NB4 (cell line): ENCODE measurements at regions not wholly inside any gene's neighbourhood (a gene's known extent, or its start where the extent isn't known, plus 50 kb on each side); places are given as distances from the start of the nearest gene placed in this dataset.

Source experiments
- DNase-seq: peaks from one replicate; pipeline ENCODE4 v3.0.0; 2010; ENCODE audit warnings: low read depth
- H3K4me3 ChIP-seq: one replicate; pipeline ENCODE4 v1.5.1; 2011; ENCODE audit warnings: mild to moderate bottlenecking, low read depth, low read length, moderate library complexity
- MYC ChIP-seq: IDR thresholded peaks from 2 replicates; pipeline ENCODE4 v1.6.1; 2011; ENCODE audit warnings: low read depth, low read length
- POLR2A ChIP-seq: IDR thresholded peaks from 2 replicates; pipeline ENCODE4 v1.6.1; 2011; ENCODE audit warnings: mild to moderate bottlenecking; ENCODE audit not compliant: insufficient read length; ENCODE audit errors: extremely low read depth
- TF ChIP-seq, protein P1 (sequence below): IDR thresholded peaks from 2 replicates; pipeline ENCODE4 v1.6.1; 2011; ENCODE audit warnings: low read depth, low read length
- TF ChIP-seq, protein P2 (sequence below): IDR thresholded peaks from one replicate; pipeline ENCODE4 v1.5.1; 2012; ENCODE audit warnings: low read depth, low read length

DNA sequence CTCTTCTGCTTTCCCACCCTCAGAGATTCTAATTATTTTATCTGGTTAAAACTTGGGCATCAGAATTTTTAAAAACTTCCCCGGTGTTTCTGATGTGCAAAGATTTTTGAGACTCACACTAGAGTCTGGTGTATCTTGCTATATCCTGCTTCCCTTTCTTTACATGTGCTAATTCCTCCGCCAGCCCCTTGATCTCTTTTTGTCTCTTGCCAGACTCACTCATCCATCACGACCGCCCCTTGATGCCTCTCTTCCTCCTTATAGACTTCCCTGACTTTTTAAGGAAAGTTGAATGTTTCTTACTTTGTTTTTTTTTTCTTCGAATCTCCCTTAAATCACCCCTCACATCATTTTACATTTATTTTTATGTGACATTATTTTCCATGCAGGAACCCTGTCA, 274.9 kb upstream of the PITX2 start:
- DNase-seq: no peak
- H3K4me3 ChIP-seq: no peak overlapping the region
- TF ChIP-seq MYC: no peak

DNA sequence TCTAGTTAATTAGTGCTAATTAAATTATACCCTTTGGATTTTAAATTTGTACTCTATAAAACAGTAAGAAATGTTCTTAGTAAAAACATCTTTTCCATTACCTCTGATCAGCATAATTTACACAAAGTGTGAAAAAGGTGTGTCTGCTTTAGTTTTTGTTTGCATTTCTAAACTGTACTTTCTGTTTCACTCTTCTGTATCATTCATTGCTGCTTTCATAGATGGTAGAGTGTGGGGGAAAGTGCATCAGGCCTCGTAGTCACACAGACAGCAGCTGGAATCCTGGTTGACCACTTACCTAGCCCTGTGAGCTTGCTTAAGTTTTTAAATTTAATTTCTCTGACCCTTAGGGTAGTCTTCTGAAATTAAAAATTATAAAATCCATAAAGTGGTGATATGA, 275.4 kb upstream of the PITX2 start:
- no peak for DNase-seq
- TF ChIP-seq, protein P1, sequence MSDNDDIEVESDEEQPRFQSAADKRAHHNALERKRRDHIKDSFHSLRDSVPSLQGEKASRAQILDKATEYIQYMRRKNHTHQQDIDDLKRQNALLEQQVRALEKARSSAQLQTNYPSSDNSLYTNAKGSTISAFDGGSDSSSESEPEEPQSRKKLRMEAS: no peak
- TF ChIP-seq MYC (no peak), POLR2A (no peak)
- TF ChIP-seq, protein P2, sequence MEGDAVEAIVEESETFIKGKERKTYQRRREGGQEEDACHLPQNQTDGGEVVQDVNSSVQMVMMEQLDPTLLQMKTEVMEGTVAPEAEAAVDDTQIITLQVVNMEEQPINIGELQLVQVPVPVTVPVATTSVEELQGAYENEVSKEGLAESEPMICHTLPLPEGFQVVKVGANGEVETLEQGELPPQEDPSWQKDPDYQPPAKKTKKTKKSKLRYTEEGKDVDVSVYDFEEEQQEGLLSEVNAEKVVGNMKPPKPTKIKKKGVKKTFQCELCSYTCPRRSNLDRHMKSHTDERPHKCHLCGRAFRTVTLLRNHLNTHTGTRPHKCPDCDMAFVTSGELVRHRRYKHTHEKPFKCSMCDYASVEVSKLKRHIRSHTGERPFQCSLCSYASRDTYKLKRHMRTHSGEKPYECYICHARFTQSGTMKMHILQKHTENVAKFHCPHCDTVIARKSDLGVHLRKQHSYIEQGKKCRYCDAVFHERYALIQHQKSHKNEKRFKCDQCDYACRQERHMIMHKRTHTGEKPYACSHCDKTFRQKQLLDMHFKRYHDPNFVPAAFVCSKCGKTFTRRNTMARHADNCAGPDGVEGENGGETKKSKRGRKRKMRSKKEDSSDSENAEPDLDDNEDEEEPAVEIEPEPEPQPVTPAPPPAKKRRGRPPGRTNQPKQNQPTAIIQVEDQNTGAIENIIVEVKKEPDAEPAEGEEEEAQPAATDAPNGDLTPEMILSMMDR: no peak
- H3K4me3 ChIP-seq: no peak overlapping the region

DNA sequence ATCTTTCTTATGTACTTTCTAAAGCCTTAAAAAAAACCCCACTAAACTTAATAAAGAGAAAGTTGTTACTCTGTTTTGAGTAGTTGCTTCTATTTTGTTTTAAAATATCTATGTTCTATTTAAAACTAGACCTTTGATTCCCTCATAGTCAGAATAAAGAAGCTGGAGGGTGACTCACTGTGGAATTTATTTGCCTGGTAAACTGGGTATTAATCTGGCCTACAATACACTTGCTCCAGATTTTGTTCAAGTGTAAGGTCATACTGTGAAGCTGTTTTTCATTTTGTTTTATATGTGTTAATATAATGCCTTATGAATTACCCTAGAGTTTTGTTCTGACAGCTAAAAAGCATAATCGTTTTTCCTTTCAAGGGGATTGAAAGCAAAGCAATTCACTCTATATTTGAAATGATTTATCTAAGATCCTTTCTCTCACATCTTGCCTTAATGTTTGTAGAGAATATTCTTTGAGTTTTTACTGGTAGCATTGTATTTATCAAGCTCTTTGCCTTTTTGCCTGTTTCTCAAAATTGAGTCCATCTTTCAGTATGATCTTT, 277.4 kb upstream of the PITX2 start:
- TF ChIP-seq, protein P1: no peak
- TF ChIP-seq POLR2A (no peak), MYC (no peak)
- TF ChIP-seq, protein P2: no peak
- no peak for DNase-seq
- H3K4me3 ChIP-seq: no peak overlapping the region

DNA sequence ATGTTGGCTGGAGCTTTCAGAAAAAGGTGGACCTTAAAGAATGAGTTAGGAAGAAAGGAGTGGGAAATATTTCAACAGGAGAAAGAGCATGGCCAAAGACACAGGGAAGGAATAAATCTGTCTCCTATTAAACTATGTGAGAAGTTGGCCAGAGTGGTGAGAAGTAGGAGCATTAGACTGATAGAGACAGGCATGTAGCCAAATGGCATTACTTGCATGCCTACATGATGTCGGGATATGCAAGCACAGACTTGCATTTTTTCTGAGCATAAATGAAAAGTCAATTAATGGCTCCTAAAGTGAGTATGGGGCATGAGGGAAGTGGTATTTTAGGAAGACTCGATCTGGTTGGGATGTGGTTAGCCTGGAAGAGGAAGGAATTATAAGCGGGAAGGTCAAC, 279.6 kb upstream of the PITX2 start:
- H3K4me3 ChIP-seq: no peak overlapping the region
- no peak for TF ChIP-seq POLR2A
- TF ChIP-seq, protein P1: no peak
- TF ChIP-seq, protein P2: no peak
- TF ChIP-seq MYC: no peak
- no peak for DNase-seq

DNA sequence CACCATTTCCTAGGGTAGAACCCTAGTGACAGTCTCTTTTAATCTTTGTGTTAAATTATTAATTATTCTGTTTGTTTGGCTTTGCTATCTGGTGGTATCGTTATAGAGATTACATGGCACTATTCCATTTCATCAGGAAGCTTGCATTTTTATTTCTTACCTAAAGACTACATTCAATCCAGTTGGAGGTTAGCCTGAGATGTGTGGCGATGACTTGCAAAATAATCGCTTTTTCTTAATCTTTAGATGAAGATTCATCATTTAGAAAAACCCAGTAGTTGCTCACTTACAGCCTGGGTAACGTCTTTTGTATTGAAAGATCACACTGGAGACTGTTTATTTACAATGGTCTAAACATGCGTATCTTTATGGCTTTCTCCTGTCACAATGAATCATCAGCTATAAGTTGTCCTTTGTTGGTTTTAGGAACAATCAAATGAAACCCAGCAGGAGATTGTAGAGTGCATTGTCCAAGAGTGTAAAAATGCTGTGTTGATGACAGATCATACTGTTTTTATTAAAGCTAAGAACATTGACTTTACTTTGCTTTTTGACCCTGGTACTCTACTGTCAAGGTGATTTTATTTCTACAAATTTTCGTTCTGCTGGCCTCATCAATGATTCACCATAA, 281.7 kb upstream of the PITX2 start:
- no peak overlapping the region for H3K4me3 ChIP-seq
- no peak for TF ChIP-seq POLR2A
- TF ChIP-seq, protein P1: no peak
- no peak for TF ChIP-seq MYC
- TF ChIP-seq, protein P2: no peak
- no peak for DNase-seq

DNA sequence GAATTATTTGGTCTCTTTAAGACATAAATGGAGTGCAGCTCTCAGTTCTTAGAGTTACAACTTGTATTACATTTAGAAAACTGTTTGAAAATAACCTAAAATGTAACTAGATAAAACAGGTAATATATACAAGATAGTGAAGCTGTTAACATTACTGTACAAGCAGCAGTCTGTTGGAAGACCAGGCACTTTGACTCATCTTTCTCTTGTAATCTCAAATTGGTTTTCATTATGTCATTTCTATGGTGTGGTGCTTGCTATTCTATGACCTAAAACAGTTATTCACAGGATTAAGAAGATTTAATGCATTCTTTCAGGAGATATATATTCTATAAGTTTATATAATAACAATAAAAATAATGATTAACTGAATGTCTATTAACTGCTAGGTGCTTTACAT, 282.5 kb upstream of the PITX2 start:
- TF ChIP-seq, protein P2: no peak
- no peak for TF ChIP-seq POLR2A
- TF ChIP-seq MYC: no peak
- TF ChIP-seq, protein P1: no peak
- no peak overlapping the region for H3K4me3 ChIP-seq
- no peak for DNase-seq
